ENCODE measurements at regions not wholly inside any gene's neighbourhood (a gene's known extent, or its start where the extent isn't known, plus 50 kb on each side); places are given as distances from the start of the nearest gene placed in this dataset.

- no peak for ATAC-seq
- TF ChIP-seq CSRNP3 (CRISPR knock-in tag; IDR thresholded peaks at IDR 0.05), result no peak
- TF ChIP-seq PATZ1 (CRISPR knock-in tag; IDR thresholded peaks at IDR 0.05; ENCODE audit: borderline replicate concordance), result no peak
- TF ChIP-seq ZC3H10 (CRISPR knock-in tag; IDR thresholded peaks at IDR 0.05), result no peak
- TF ChIP-seq SNAI2 (CRISPR knock-in tag; IDR thresholded peaks at IDR 0.05), result no peak
- TF ChIP-seq ESRRG (CRISPR knock-in tag; IDR thresholded peaks at IDR 0.05), result no peak
- TF ChIP-seq TOX (CRISPR knock-in tag; IDR thresholded peaks at IDR 0.05; ENCODE audit: borderline replicate concordance), result no peak
- no peak for TF ChIP-seq ZNF8 (CRISPR knock-in tag; IDR thresholded peaks at IDR 0.05)
These were observed 448.8 kb downstream of the TXNL1 start for GRCh38 chr18:56189615-56190014.

DNA sequence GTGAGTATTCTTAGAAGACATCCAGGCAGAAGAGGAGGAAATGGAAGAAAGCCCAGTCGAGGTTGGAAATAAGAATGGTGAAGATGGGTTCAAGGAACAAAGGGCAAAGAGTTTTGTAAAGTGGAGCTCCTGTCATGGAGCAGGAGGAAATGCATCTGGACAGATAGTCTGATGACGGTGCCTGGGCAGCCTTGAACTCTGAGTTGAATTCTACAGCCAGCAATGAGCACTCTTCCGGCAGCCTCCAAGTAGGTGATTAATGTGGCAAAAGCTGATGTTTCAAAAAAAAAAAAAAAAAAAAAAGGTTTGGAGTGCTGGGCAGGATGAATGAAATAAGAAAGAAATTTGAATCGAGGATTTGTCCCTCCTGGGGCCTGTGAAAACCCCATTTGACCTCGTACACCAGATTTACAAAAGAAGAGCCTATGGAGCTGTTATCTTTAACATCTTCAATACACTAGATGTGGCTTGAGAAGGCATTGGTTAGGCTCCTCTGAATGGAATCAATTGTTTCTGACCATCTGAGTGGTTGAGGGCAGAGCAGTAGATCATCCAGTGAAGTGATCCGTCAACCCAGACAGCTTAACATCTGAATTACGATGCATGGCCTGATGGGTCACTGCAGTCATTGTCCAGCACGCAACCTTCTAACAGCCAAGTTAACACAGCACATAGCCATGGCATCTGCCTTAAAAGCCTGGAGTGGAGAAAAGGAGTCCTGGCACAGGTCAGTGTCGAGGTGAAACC, 449.7 kb downstream of the TXNL1 start:
- ATAC-seq, result no peak
- no peak for TF ChIP-seq ZFP30 (CRISPR knock-in tag; IDR thresholded peaks at IDR 0.05)
- no peak for TF ChIP-seq TSHZ2 (CRISPR knock-in tag; IDR thresholded peaks at IDR 0.05)
- TF ChIP-seq SNAI2 (CRISPR knock-in tag; IDR thresholded peaks at IDR 0.05), result no peak
- TF ChIP-seq ISL1 (CRISPR knock-in tag; IDR thresholded peaks at IDR 0.05), result no peak
- TF ChIP-seq PATZ1 (CRISPR knock-in tag; IDR thresholded peaks at IDR 0.05; ENCODE audit: borderline replicate concordance), result no peak
- no peak for TF ChIP-seq CSRNP3 (CRISPR knock-in tag; IDR thresholded peaks at IDR 0.05)
- TF ChIP-seq PPARA (CRISPR knock-in tag; IDR thresholded peaks at IDR 0.05; ENCODE audit: borderline replicate concordance), result no peak

GRCh38 chr18:56186319-56186718, 452.1 kb downstream of the TXNL1 start:
- ATAC-seq, result no peak
- TF ChIP-seq RARB (CRISPR knock-in tag; IDR thresholded peaks at IDR 0.05) (no peak), BACH2 (CRISPR knock-in tag; IDR thresholded peaks at IDR 0.05; ENCODE audit: borderline replicate concordance) (no peak), CSDC2 (CRISPR knock-in tag; IDR thresholded peaks at IDR 0.05) (no peak), PATZ1 (CRISPR knock-in tag; IDR thresholded peaks at IDR 0.05; ENCODE audit: borderline replicate concordance) (no peak), ARNTL (CRISPR knock-in tag; IDR thresholded peaks at IDR 0.05; ENCODE audit: borderline replicate concordance, low read depth) (no peak), GLIS3 (CRISPR knock-in tag; IDR thresholded peaks at IDR 0.05) (no peak), OSR1 (CRISPR knock-in tag; IDR thresholded peaks at IDR 0.05) (no peak), TCF4 (CRISPR knock-in tag; IDR thresholded peaks at IDR 0.05; ENCODE audit: borderline replicate concordance) (no peak), TSHZ2 (CRISPR knock-in tag; IDR thresholded peaks at IDR 0.05) (no peak), ISL1 (CRISPR knock-in tag; IDR thresholded peaks at IDR 0.05) (no peak), ZNF8 (CRISPR knock-in tag; IDR thresholded peaks at IDR 0.05) (no peak), ZNF565 (CRISPR knock-in tag; conservative IDR thresholded peaks at IDR 0.05; ENCODE audit: low read depth) (no peak), ZFP30 (CRISPR knock-in tag; IDR thresholded peaks at IDR 0.05) (no peak)
- TF ChIP-seq, protein P1, sequence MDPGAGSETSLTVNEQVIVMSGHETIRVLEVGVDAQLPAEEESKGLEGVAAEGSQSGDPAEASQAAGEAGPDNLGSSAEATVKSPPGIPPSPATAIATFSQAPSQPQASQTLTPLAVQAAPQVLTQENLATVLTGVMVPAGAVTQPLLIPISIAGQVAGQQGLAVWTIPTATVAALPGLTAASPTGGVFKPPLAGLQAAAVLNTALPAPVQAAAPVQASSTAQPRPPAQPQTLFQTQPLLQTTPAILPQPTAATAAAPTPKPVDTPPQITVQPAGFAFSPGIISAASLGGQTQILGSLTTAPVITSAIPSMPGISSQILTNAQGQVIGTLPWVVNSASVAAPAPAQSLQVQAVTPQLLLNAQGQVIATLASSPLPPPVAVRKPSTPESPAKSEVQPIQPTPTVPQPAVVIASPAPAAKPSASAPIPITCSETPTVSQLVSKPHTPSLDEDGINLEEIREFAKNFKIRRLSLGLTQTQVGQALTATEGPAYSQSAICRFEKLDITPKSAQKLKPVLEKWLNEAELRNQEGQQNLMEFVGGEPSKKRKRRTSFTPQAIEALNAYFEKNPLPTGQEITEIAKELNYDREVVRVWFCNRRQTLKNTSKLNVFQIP (CRISPR knock-in tag; IDR thresholded peaks at IDR 0.05; ENCODE audit: borderline replicate concordance, low read depth), result no peak

Measured in SK-N-SH treated with all-trans-retinoic acid at 6 μM for 48 hours (cell line).